Naive B cell (primary cell): ENCODE measurements at regions not wholly inside any gene's neighbourhood (a gene's known extent, or its start where the extent isn't known, plus 50 kb on each side); places are given as distances from the start of the nearest gene placed in this dataset.
"Not testable (repeated sequence)": the region's sequence is repeated elsewhere in the genome, so short reads cannot be mapped to it uniquely, and the experiment has no call there.

Experiments used
- ATAC-seq, 2 donors: fragments of 150-1000 bp; cut with Tn5 transposase; 2 replicates each; pipeline ENCODE4 v1.10.0; 2021; ENCODE audit warnings: low read depth in 2 of 2, mild to moderate bottlenecking in 2 of 2, moderate library complexity in 2 of 2
- DNase-seq: peaks from one replicate; pipeline ENCODE4 v3.0.0; 2022
- H3K27ac Mint-ChIP-seq, 6 donors: one replicate each; pipeline ENCODE4 v1.8.0; 2020 to 2022; ENCODE audit warnings: mild to moderate bottlenecking in 6 of 6, mixed read lengths in 6 of 6, moderate library complexity in 5 of 6, inconsistent platforms in 2 of 6
- H3K27me3 Mint-ChIP-seq, 3 donors: one replicate each; pipeline ENCODE4 v1.8.0; 2021 to 2022; ENCODE audit warnings: mixed read lengths in 3 of 3, mild to moderate bottlenecking in 1 of 3
- H3K36me3 Mint-ChIP-seq, 2 donors: one replicate each; pipeline ENCODE4 v1.8.0; 2020 to 2022; ENCODE audit warnings: mixed read lengths in 2 of 2, inconsistent platforms in 1 of 2, mild to moderate bottlenecking in 1 of 2
- H3K4me1 Mint-ChIP-seq, 3 donors: one replicate each; pipeline ENCODE4 v1.8.0; 2020 to 2022; ENCODE audit warnings: mixed read lengths in 3 of 3, inconsistent platforms in 1 of 3, mild to moderate bottlenecking in 1 of 3, moderate library complexity in 1 of 3
- H3K4me3 Mint-ChIP-seq, 8 donors: one replicate each; pipeline ENCODE4 v1.8.0; 2020 to 2022; ENCODE audit warnings: mild to moderate bottlenecking in 8 of 8, mixed read lengths in 8 of 8, moderate library complexity in 8 of 8, inconsistent platforms in 2 of 8
- H3K9me3 Mint-ChIP-seq, 7 donors: one replicate each; pipeline ENCODE4 v1.8.0; 2020 to 2022; ENCODE audit warnings: mixed read lengths in 7 of 7, mild to moderate bottlenecking in 5 of 7, inconsistent platforms in 2 of 7, moderate library complexity in 1 of 7

GRCh38 chr5:79886925-79887655 is 104.0 kb downstream of the MTX3 start:
- H3K36me3 Mint-ChIP-seq = peaks cover 0 to 5% of the 10 kb centered on the region in 2 donors
- H3K4me3 Mint-ChIP-seq = peak overlapping the region in 7 of 8 donors; percentile 23 to 81 (median 75)

GRCh38 chr5:79886456-79886855 is 104.6 kb downstream of the MTX3 start:
- Mint-ChIP-seq H3K27ac (peak overlapping the region in 2 of 6 donors; percentile 29 to 46), H3K4me1 (peaks cover 36 to 59% (median 37%) of the 10 kb centered on the region in 3 donors), H3K4me3 (peak overlapping the region in 6 of 8 donors; percentile 23 to 81 (median 58)), H3K36me3 (peaks cover 0 to 5% of the 10 kb centered on the region in 2 donors), H3K27me3 (no peaks in the 10 kb centered on the region), H3K9me3 (peaks cover 0 to 17% (median 13%) of the 10 kb centered on the region in 7 donors)
- ATAC-seq = no peak
- DNase-seq = no peak

More at GRCh38 chr5:79886925-79887655, 104.0 kb downstream of the MTX3 start:
- ATAC-seq (peak; percentile 48), DNase-seq (no peak)
- Mint-ChIP-seq H3K4me1 (peaks cover 36 to 59% (median 37%) of the 10 kb centered on the region in 3 donors), H3K27me3 (no peaks in the 10 kb centered on the region), H3K27ac (peak overlapping the region in 4 of 6 donors; percentile 20 to 71 (median 56)), H3K9me3 (peaks cover 0 to 17% (median 13%) of the 10 kb centered on the region in 7 donors)

- not testable (repeated sequence) for ATAC-seq, DNase-seq, H3K4me3 Mint-ChIP-seq, H3K27me3 Mint-ChIP-seq, H3K9me3 Mint-ChIP-seq, H3K27ac Mint-ChIP-seq, H3K36me3 Mint-ChIP-seq
- H3K4me1 Mint-ChIP-seq = peaks cover 13 to 20% (median 17%) of the 10 kb centered on the region in 3 donors
Observed at GRCh38 chr5:79879880-79880279, 111.2 kb downstream of the MTX3 start.

- DNase-seq (no peak), ATAC-seq (no peak)
- Mint-ChIP-seq H3K9me3 (peaks cover 0 to 2% (median 0%) of the 10 kb centered on the region in 7 donors), H3K4me1 (peaks cover 2 to 9% (median 6%) of the 10 kb centered on the region in 3 donors), H3K36me3 (no peaks in the 10 kb centered on the region), H3K27me3 (no peaks in the 10 kb centered on the region), H3K4me3 (peak overlapping the region in 1 of 8 donors; percentile 4), H3K27ac (no peak overlapping the region)
Observed at GRCh38 chr5:79878721-79879336, 112.2 kb downstream of the MTX3 start.

- Mint-ChIP-seq H3K27me3 (no peaks in the 10 kb centered on the region), H3K9me3 (peaks cover 0 to 2% (median 0%) of the 10 kb centered on the region in 7 donors), H3K27ac (peak overlapping the region in 1 of 6 donors; percentile 2), H3K4me1 (peaks cover 0 to 4% (median 3%) of the 10 kb centered on the region in 3 donors), H3K36me3 (no peaks in the 10 kb centered on the region), H3K4me3 (no peak overlapping the region)
- DNase-seq (no peak), ATAC-seq (no peak)
Observed at GRCh38 chr5:79878136-79878679, 112.9 kb downstream of the MTX3 start.

- H3K4me1 Mint-ChIP-seq = peaks cover 0 to 4% (median 0%) of the 10 kb centered on the region in 3 donors
- DNase-seq (no peak), ATAC-seq (no peak)
Observed at GRCh38 chr5:79876456-79876855, 114.6 kb downstream of the MTX3 start.

GRCh38 chr5:79875230-79875629 is 115.8 kb downstream of the MTX3 start:
- Mint-ChIP-seq H3K27ac (no peak overlapping the region), H3K9me3 (peaks cover 0 to 2% (median 0%) of the 10 kb centered on the region in 7 donors), H3K4me1 (peaks cover 0 to 4% (median 0%) of the 10 kb centered on the region in 3 donors), H3K4me3 (no peak overlapping the region), H3K27me3 (peaks cover 4 to 16% (median 9%) of the 10 kb centered on the region in 3 donors), H3K36me3 (no peaks in the 10 kb centered on the region)
- ATAC-seq (no peak), DNase-seq (no peak)

More at GRCh38 chr5:79876456-79876855, 114.6 kb downstream of the MTX3 start:
- Mint-ChIP-seq H3K9me3 (peaks cover 0 to 2% (median 0%) of the 10 kb centered on the region in 7 donors), H3K27me3 (peaks cover 0 to 10% (median 4%) of the 10 kb centered on the region in 3 donors), H3K4me3 (no peak overlapping the region), H3K36me3 (no peaks in the 10 kb centered on the region), H3K27ac (no peak overlapping the region)

- Mint-ChIP-seq H3K27me3 (peaks cover 9 to 22% (median 17%) of the 10 kb centered on the region in 3 donors), H3K27ac (no peak overlapping the region), H3K9me3 (no peaks in the 10 kb centered on the region), H3K4me3 (no peak overlapping the region), H3K4me1 (no peaks in the 10 kb centered on the region), H3K36me3 (no peaks in the 10 kb centered on the region)
- ATAC-seq = no peak
- DNase-seq = no peak
Observed at GRCh38 chr5:79873187-79873586, 117.9 kb downstream of the MTX3 start.

GRCh38 chr5:79872291-79872690 is 118.8 kb downstream of the MTX3 start:
- no peak for ATAC-seq
- Mint-ChIP-seq H3K4me1 (no peaks in the 10 kb centered on the region), H3K4me3 (no peak overlapping the region), H3K27me3 (peaks cover 9 to 22% (median 17%) of the 10 kb centered on the region in 3 donors), H3K9me3 (no peaks in the 10 kb centered on the region), H3K36me3 (no peaks in the 10 kb centered on the region), H3K27ac (no peak overlapping the region)
- no peak for DNase-seq

GRCh38 chr5:79871364-79872120 is 119.5 kb downstream of the MTX3 start:
- ATAC-seq (no peak), DNase-seq (no peak)
- Mint-ChIP-seq H3K27me3 (peaks cover 9 to 26% (median 17%) of the 10 kb centered on the region in 3 donors), H3K4me3 (no peak overlapping the region), H3K36me3 (no peaks in the 10 kb centered on the region), H3K9me3 (no peaks in the 10 kb centered on the region), H3K27ac (no peak overlapping the region), H3K4me1 (no peaks in the 10 kb centered on the region)

- no peaks in the 10 kb centered on the region for H3K36me3 Mint-ChIP-seq
- no peaks in the 10 kb centered on the region for H3K4me1 Mint-ChIP-seq
- H3K9me3 Mint-ChIP-seq = peaks cover 0 to 3% (median 0%) of the 10 kb centered on the region in 7 donors
- no peak overlapping the region for H3K4me3 Mint-ChIP-seq
- H3K27ac Mint-ChIP-seq = no peak overlapping the region
- DNase-seq (no peak), ATAC-seq (no peak)
- H3K27me3 Mint-ChIP-seq = peaks cover 9 to 29% (median 26%) of the 10 kb centered on the region in 3 donors
Observed at GRCh38 chr5:79868163-79868670, 122.8 kb downstream of the MTX3 start.

GRCh38 chr5:79865579-79865978 is 125.5 kb downstream of the MTX3 start:
- no peaks in the 10 kb centered on the region for H3K4me1 Mint-ChIP-seq
- no peak overlapping the region for H3K4me3 Mint-ChIP-seq
- peak overlapping the region in 1 of 6 donors; percentile 44 for H3K27ac Mint-ChIP-seq
- peaks cover 0 to 5% (median 3%) of the 10 kb centered on the region in 7 donors for H3K9me3 Mint-ChIP-seq
- H3K36me3 Mint-ChIP-seq = no peaks in the 10 kb centered on the region
- DNase-seq (no peak), ATAC-seq (no peak)
- H3K27me3 Mint-ChIP-seq = peaks cover 4 to 24% (median 13%) of the 10 kb centered on the region in 3 donors

- Mint-ChIP-seq H3K4me1 (no peaks in the 10 kb centered on the region), H3K27me3 (peaks cover 4 to 12% (median 4%) of the 10 kb centered on the region in 3 donors), H3K27ac (no peak overlapping the region), H3K9me3 (peaks cover 0 to 5% (median 3%) of the 10 kb centered on the region in 7 donors), H3K4me3 (no peak overlapping the region), H3K36me3 (no peaks in the 10 kb centered on the region)
- no peak for ATAC-seq
- DNase-seq = no peak
Observed at GRCh38 chr5:79864364-79864763, 126.7 kb downstream of the MTX3 start.
